GM19397 (cell line): ENCODE measurements at regions not wholly inside any gene's neighbourhood (a gene's known extent, or its start where the extent isn't known, plus 50 kb on each side); places are given as distances from the start of the nearest gene placed in this dataset.
A peak's percentile ranks its signal among the peaks of the same experiment; 100 is the strongest.
"Not testable (repeated sequence)": the region's sequence is repeated elsewhere in the genome, so short reads cannot be mapped to it uniquely, and the experiment has no call there.

ENCODE experiments used
- ATAC-seq: cut with Tn5 transposase; IDR thresholded peaks from one replicate; pipeline ENCODE4 v1.9.1; 2021; ENCODE audit warnings: mild to moderate bottlenecking, moderate library complexity; ENCODE audit not compliant: unreplicated experiment

DNA sequence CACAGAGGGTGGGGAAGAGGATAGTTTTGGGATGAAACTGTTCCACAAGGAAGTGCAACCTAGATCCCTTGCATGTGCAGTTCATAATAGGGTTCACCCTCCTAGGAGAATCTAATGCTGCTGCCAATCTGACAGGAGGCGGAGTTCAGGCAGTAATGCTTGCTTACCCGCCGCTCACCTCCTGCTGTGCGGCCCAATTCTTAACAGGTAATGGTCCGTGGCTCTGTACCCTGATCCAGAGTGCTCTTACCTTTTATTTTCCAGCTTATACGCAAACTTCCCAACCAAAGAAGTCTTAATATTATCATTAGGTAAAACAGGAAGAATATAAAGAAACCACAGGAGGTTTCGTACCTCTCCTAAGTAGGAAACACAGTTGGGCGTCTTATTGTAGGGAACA lies 82.7 kb upstream of the CD302 start:
- no peak for ATAC-seq

GRCh38 chr2:159879051-159879604 lies 81.1 kb upstream of the CD302 start:
- ATAC-seq = peak; percentile 75

DNA sequence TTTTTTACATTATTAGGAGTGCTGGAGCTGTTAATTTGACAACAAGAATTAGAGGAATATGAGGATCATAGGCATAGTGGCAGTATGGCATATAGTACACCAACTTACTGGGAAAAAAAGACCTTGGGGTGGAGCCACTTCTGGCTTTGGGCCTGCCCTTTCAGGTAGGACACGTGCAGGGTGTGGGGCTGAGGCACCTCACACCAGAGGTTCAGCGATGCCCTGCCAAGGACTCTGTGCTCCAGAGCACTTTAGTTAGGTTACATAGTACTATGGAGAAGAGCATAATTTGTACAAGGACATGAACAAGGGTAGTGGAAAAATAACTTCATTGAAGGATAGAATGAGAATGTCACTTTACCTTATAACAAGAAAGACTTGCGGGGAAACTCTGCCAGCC lies 77.1 kb upstream of the CD302 start:
- no peak for ATAC-seq

GRCh38 chr2:159873258-159873657 lies 75.2 kb upstream of the CD302 start:
- no peak for ATAC-seq

DNA sequence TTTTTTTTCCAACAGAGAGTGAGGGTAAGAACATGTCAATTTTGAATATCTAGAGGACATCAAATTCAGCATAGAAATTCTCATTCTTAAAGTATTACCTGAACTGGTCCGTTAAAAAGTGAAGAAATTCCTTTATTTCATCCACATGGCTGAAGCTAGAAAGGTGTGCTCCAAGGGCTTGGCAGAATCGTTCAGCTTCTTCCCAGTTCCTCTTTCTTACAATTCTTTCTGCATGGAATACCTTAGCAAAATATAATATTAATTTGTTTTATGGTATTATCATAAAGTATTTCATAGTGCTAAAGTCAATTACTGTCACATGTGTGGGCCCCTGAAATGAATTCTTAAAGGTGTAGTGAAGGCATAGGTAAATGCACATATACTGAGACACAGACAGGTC lies 74.3 kb upstream of the CD302 start:
- no peak for ATAC-seq

- not testable (repeated sequence) for ATAC-seq
These were observed 70.7 kb upstream of the CD302 start for GRCh38 chr2:159868598-159869159.

- ATAC-seq = no peak
These were observed 69.8 kb upstream of the CD302 start for GRCh38 chr2:159867567-159868361.

DNA sequence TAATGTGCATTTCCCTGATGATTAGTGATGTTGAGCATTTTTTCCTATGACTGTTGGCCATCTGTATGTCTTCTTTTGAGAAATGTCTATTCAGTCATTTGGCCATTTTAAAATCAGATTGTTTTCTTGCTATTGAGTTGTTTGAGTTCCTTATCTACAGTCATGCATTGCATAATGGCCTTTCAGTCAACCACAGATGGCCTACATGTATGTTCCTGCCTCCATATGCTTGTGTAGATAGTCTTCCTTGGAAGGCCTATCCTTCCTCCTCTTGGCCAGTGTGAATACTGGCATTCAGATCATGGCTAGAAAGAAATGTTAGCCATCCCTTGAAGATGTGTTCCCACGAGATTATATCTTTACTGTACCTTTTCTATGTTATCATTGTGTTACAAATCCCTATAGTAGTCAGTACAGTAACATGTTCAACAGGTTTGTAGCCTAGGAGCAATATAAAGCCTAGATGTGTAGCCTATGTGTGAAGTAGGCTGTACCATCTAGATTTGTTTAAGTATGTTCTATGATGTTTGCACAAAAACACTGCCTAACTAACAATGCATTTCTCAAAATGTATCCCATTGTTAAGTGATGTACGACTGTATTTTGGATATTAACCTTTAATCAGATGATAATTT lies 65.6 kb upstream of the CD302 start:
- ATAC-seq = no peak

DNA sequence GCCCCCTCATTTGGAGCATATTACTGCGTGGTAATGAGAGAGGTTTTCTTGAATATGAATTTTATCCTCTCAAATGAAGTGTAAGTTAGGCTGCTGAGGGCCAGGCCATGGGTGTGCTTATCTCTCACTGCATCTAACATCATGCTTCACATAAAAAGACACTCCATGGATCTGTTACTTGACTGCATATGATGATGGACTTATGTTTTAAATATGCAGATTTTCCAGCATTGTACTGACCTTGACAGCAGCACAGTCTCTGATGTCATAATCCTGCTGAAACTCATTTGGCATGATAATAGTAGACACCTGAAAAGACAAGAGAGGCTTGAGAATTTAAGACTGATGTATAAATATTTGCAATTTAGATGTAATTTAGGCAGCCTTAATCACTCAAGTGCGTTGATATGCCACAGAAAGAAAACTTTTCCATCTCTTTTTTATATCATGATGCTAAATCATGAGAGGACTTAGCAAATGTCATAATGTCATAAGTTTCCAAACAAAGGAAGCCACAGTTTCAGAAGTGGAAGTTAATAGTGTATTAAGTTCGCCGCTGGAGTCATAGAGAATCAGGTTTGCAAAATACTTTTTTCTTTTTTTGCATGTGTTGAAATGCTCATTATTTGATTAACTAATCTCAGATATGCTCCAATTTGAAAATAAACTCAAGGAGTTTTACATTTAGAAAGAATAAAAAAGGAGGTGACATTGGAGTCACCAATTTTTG lies 62.7 kb upstream of the CD302 start:
- no peak for ATAC-seq

DNA sequence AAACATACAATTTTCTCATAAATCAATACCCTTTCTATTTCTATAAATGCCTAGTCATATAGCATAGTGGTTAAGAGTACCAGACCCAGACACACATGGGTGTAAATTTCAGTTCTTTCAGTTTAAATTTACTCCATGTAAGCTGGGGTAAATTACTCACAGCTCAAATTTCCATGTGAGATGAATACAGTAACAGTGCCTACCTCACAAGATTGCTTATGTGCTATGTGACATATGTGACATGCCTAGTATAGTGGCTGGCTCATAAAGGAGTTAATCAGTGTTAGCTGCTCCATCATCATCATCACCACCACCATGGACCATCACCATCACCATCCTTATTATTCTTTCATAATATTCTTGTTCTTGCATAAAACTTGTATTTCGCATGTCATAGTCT lies 61.6 kb upstream of the CD302 start:
- ATAC-seq = no peak

DNA sequence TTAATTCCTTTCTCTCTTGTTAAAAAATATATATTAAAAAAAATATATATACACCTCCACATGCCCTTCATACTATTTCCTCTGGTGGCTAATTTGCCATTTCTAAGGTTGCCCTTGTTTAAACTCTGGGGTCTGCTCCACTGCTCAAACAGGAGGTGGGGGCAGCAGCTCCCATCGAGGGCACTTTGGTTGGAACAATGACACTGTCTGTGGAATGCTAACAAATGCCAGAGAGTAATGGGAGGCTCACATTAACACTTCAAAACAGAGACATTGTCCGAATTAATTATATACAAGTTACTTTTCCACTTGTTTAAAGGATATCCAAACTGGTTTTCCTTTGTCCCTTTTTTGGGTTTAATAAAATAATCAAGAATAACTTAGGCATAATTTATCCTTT lies 58.8 kb upstream of the CD302 start:
- no peak for ATAC-seq

- no peak for ATAC-seq
These were observed 57.6 kb upstream of the CD302 start for GRCh38 chr2:159855557-159856061.

DNA sequence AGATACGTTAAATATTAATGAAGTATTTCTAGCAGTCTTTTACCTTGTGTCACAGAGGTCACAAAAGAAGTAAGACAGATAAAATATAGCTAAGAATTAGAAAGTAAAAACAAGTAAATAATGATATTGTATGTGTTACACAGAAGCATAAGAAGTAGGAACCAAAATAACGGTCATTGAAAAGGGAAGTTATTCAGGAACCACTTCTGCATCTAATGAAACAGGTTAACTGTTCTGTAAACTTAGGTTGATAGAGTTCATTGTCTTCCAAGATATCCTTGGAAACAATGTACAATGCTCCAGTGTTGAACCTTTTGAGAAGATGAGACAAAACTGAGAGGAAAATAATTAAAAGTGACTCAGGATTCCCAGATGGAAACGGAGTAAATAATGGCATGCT lies 57.1 kb upstream of the CD302 start:
- no peak for ATAC-seq

DNA sequence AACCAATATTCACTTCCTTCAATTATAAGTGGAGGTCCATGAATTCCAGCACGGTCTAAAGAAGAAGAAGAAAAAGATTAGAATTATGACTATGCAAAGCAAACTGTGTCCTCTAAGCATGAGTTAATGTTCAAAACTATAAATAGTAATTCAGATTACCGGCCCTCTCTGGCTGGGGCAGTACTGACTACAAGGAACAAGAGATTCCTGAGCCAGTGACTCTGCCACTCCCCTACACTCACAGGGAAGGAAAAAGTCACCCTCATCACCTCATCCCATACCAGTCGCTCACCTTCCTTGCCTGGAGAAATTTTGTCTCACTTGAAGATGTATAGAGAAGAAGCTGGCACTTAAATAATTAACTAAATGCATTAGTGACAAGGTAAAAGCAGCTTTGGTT lies 56.5 kb upstream of the CD302 start:
- ATAC-seq = no peak

DNA sequence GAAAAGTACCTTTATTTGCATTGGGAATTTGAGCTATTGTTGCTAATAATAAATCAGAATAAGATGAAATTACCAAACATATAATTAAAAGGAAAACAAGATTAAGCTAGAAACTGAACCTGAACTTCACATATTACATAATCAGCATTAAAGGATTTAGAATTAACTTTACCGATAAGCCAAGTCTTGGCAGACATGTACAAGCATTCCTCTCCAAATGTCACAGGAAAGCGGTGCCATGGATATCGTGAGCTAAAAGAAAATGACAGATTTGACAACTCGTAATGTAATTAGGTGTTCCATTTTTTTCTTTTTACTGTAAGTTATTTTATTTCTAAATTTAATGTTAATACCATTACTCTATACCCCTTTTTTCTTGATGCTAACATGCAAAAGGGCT lies 55.1 kb upstream of the CD302 start:
- ATAC-seq = no peak

DNA sequence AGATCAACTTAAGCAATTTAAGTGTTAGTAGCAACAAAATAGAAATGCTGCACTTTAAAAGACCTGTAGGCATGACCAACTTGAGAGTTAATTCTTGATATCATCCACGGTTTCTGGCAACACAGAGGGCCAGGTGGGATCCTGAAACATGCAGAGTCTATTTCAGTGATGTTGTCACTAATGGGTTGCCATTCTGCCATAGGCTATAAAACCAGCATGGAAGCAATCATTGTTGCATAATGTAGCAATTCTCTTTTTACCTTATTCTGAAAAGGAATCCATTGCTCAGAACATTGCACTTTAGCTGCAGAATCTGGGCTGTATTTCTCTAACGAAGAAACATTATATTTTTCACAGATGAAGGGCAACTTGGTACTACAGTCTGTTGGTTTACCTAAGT lies 53.9 kb upstream of the CD302 start:
- no peak for ATAC-seq

DNA sequence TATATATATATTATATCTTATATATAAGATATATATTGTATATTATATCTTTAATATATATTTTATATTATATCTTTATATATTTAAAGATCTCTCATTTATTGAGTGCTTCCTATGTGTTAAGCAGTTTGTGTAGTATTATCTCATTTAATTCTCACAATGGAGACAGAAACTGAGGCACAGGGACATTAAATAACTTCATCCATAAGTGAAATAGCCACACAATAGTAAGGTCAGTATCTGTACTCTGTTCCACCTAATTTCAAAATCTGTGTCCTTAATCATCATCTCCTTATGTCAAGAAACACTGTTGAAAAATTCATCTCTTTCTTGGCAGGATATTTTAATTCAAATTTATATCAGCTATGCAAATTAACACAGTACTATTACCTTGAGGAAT lies 52.8 kb upstream of the CD302 start:
- ATAC-seq = no peak

GRCh38 chr2:159849160-159849813 lies 51.3 kb upstream of the CD302 start:
- ATAC-seq = no peak
